Large intestine (tissue), 3 donors: ENCODE measurements at regions not wholly inside any gene's neighbourhood (a gene's known extent, or its start where the extent isn't known, plus 50 kb on each side); places are given as distances from the start of the nearest gene placed in this dataset.

Experiments
- DNase-seq, 2 donors: peaks; one replicate each; pipeline versions ENCODE4 v3.0.0 to v3.0.0-alpha.2; 2013
- H3K27ac ChIP-seq: one replicate; pipeline ENCODE4 v1.5.1; 2013; ENCODE audit warnings: low read length
- H3K27me3 ChIP-seq: 2 replicates; pipeline ENCODE4 v1.6.1; 2013; ENCODE audit warnings: low read length; ENCODE audit not compliant: control insufficient read depth, insufficient read depth
- H3K36me3 ChIP-seq: 2 replicates; pipeline ENCODE4 v1.6.1; 2013; ENCODE audit warnings: low read length; ENCODE audit not compliant: control insufficient read depth, insufficient read depth
- H3K4me1 ChIP-seq: one replicate; pipeline ENCODE4 v1.6.1; 2013; ENCODE audit warnings: low read length; ENCODE audit not compliant: control insufficient read depth, insufficient read depth
- H3K4me3 ChIP-seq: one replicate; pipeline ENCODE4 v1.5.1; 2013; ENCODE audit warnings: low read length
- H3K9me3 ChIP-seq: one replicate; pipeline ENCODE4 v1.6.1; 2013; ENCODE audit warnings: mild to moderate bottlenecking, low read depth, low read length, moderate library complexity; ENCODE audit not compliant: control insufficient read depth
- WGBS: methylation state at CpG from one replicate; pipeline ENCODE4 v1.1.5; 2013; ENCODE audit warnings: low lambda C conversion rate; ENCODE audit not compliant: insufficient coverage; 5-methylcytosine and 5-hydroxymethylcytosine counted together

GRCh38 chr7:16123117-16123770, 298.1 kb downstream of the CRPPA start:
- H3K4me3 ChIP-seq: no peak overlapping the region
- peaks cover 2% of the 10 kb centered on the region for H3K9me3 ChIP-seq
- no peak for DNase-seq
- 96% methylated on average over 4 of the region's 4 CpGs for WGBS
- H3K27me3 ChIP-seq: no peaks in the 10 kb centered on the region
- no peak overlapping the region for H3K27ac ChIP-seq
- no peaks in the 10 kb centered on the region for H3K36me3 ChIP-seq
- no peaks in the 10 kb centered on the region for H3K4me1 ChIP-seq

DNA sequence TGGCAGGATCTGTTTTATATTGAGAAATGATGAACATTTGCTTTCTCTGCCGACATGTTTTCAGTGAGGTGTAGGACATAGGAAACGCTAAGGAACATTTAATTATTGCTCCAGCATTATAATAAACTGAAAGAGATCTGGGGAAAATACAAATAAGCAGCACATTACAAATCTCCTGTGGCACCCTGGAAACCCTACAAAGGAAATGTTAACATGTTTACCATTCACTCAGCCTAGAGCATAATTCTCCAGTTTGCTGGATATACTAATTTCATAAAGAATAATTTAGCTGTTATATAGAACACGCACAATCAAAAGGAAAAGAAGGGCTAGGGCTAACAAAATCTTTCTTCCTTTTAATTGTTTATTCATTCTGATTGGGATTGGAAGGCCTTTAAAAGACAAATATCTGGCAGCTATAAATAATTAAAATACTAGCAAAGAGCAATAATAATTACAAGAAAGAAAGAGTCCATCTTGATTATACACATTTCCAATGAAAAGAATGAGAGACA, 299.4 kb downstream of the CRPPA start:
- 80% methylated on average over 3 of the region's 3 CpGs for WGBS
- Histone ChIP-seq H3K9me3 (peaks cover 2% of the 10 kb centered on the region), H3K27me3 (no peaks in the 10 kb centered on the region), H3K4me1 (no peaks in the 10 kb centered on the region), H3K27ac (no peak overlapping the region), H3K4me3 (no peak overlapping the region), H3K36me3 (no peaks in the 10 kb centered on the region)
- no peak for DNase-seq

GRCh38 chr7:16115374-16115773, 306.0 kb downstream of the CRPPA start:
- no peak for DNase-seq
- H3K27me3 ChIP-seq: no peaks in the 10 kb centered on the region
- peaks cover 8% of the 10 kb centered on the region for H3K9me3 ChIP-seq
- no peaks in the 10 kb centered on the region for H3K4me1 ChIP-seq
- WGBS: 100% methylated on average over 2 of the region's 2 CpGs
- H3K4me3 ChIP-seq: no peak overlapping the region
- no peaks in the 10 kb centered on the region for H3K36me3 ChIP-seq
- H3K27ac ChIP-seq: no peak overlapping the region

- Histone ChIP-seq H3K27me3 (no peaks in the 10 kb centered on the region), H3K4me1 (no peaks in the 10 kb centered on the region), H3K9me3 (peaks cover 9% of the 10 kb centered on the region), H3K27ac (no peak overlapping the region), H3K36me3 (no peaks in the 10 kb centered on the region), H3K4me3 (no peak overlapping the region)
- DNase-seq: no peak
- 83% methylated on average over 1 of the region's 1 CpG for WGBS
Measured at GRCh38 chr7:16114633-16115032, 306.7 kb downstream of the CRPPA start.

- WGBS: no CpG with 5 or more reads among the region's 2 CpGs
- no peak for DNase-seq
Measured at GRCh38 chr7:16114071-16114470, 307.3 kb downstream of the CRPPA start.

GRCh38 chr7:16113058-16113457, 308.3 kb downstream of the CRPPA start:
- Histone ChIP-seq H3K27me3 (no peaks in the 10 kb centered on the region), H3K9me3 (peaks cover 11% of the 10 kb centered on the region), H3K36me3 (no peaks in the 10 kb centered on the region), H3K4me1 (no peaks in the 10 kb centered on the region), H3K27ac (no peak overlapping the region), H3K4me3 (no peak overlapping the region)
- no peak for DNase-seq

More at GRCh38 chr7:16114071-16114470, 307.3 kb downstream of the CRPPA start:
- Histone ChIP-seq H3K9me3 (peaks cover 9% of the 10 kb centered on the region), H3K27me3 (no peaks in the 10 kb centered on the region), H3K4me1 (no peaks in the 10 kb centered on the region), H3K36me3 (no peaks in the 10 kb centered on the region), H3K27ac (no peak overlapping the region), H3K4me3 (no peak overlapping the region)

DNA sequence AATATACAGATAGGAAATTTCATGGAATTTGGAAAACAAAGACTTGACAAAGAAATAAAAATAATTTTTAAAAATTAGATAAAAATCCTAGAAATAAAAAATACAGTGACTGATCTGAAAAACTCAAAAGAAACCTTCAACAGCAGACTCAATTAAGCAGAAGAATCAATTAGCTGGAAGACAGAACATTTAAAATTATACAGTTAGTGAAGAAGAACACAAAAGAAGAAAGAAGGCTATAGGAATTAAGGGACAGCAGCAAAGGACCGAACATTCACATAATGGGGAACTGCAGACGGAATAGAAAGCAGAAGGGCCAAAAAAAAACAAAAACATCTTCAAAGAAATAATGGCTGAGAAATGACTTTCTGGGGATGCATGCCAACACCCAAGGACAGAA, 314.5 kb downstream of the CRPPA start:
- H3K9me3 ChIP-seq: peaks cover 26% of the 10 kb centered on the region
- 100% methylated on average over 2 of the region's 2 CpGs for WGBS
- no peak for DNase-seq
- no peak overlapping the region for H3K4me3 ChIP-seq
- no peaks in the 10 kb centered on the region for H3K27me3 ChIP-seq
- H3K4me1 ChIP-seq: no peaks in the 10 kb centered on the region
- no peak overlapping the region for H3K27ac ChIP-seq
- H3K36me3 ChIP-seq: no peaks in the 10 kb centered on the region

DNA sequence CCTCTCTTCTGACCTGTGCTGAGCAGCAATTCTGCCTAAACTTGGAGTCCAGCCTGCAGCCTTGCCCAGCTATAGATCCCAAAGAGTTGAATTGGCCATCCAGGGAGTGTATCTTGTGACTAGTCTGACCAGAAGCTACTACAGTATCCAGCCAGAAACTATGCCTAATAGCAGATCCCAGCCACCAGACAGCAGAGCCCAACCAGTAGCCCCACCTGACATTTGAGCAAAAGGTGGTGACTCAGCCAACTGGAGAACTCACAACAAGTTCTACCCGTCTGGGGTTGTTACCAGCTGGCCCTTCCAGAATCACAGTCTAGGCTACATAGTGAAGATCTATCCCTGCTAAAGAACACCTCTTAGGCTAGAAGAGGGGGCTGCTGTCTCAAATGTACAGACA, 315.0 kb downstream of the CRPPA start:
- H3K36me3 ChIP-seq: no peaks in the 10 kb centered on the region
- WGBS: no CpG with 5 or more reads among the region's 1 CpG

DNA sequence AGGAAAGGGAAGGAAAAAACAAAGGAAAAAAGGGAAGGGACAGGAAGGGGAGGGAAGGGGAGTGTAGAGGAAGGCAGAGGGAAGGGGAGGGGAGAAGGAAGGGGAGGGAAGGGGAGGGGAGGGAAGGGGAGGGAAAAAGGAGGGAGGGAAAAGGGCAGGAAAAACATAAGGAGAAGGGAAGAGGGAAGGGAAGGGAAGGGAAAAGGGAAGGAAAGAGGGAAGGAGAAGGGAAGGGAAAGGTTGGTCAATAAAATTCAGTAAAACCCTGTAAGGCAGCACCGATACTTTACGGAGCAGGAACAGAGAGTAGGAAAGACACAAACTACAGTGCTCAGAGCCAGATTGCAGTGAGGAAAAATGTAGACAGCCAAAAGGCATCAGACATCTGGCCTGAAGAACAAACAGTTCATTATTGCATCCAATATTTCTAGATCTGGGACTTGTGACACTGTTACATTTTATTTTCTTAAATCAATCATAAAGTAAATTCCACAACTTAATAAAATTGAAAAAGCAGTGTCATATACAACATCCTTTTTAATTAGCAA, 322.0 kb downstream of the CRPPA start:
- DNase-seq: no peak
- WGBS: no CpG with 5 or more reads among the region's 2 CpGs
- no peaks in the 10 kb centered on the region for H3K27me3 ChIP-seq
- no peak overlapping the region for H3K27ac ChIP-seq
- H3K4me3 ChIP-seq: no peak overlapping the region
- no peaks in the 10 kb centered on the region for H3K36me3 ChIP-seq
- no peaks in the 10 kb centered on the region for H3K4me1 ChIP-seq
- no peaks in the 10 kb centered on the region for H3K9me3 ChIP-seq

More for the DNA sequence above, 315.0 kb downstream of the CRPPA start:
- Histone ChIP-seq H3K27me3 (no peaks in the 10 kb centered on the region), H3K4me1 (no peaks in the 10 kb centered on the region), H3K9me3 (peaks cover 26% of the 10 kb centered on the region), H3K27ac (no peak overlapping the region), H3K4me3 (no peak overlapping the region)
- no peak for DNase-seq

GRCh38 chr7:16098585-16099179, 322.7 kb downstream of the CRPPA start:
- no peaks in the 10 kb centered on the region for H3K9me3 ChIP-seq
- no peaks in the 10 kb centered on the region for H3K27me3 ChIP-seq
- no peaks in the 10 kb centered on the region for H3K4me1 ChIP-seq
- no peak for DNase-seq
- H3K4me3 ChIP-seq: no peak overlapping the region
- WGBS: 75% methylated on average over 4 of the region's 5 CpGs
- no peak overlapping the region for H3K27ac ChIP-seq
- H3K36me3 ChIP-seq: no peaks in the 10 kb centered on the region

DNA sequence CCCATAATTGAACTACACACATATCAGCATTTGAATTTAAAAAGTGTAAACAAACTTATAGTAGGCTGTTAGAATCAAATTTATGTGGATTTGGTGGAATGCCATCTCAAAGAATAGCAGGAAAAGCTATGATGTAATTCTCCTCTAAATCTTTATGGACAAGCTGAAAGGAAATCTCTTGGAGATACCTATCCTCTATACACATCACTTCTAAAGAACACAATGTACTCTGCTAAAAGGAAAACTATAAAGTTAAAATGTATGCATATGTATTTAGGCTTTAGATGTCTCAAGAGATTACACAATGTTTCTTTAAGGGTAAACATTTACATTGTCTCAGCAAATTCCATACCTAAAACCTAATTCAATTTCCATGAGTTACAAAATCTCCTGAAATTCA, 323.3 kb downstream of the CRPPA start:
- no peaks in the 10 kb centered on the region for H3K27me3 ChIP-seq
- H3K9me3 ChIP-seq: no peaks in the 10 kb centered on the region
- H3K27ac ChIP-seq: no peak overlapping the region
- H3K36me3 ChIP-seq: no peaks in the 10 kb centered on the region
- H3K4me1 ChIP-seq: no peaks in the 10 kb centered on the region
- no peak overlapping the region for H3K4me3 ChIP-seq
- no peak for DNase-seq
